Natural killer cell (primary cell): ENCODE measurements at regions not wholly inside any gene's neighbourhood (a gene's known extent, or its start where the extent isn't known, plus 50 kb on each side); places are given as distances from the start of the nearest gene placed in this dataset.

Experiments used
- ATAC-seq, 3 donors: fragments of 150-1000 bp in 2 of 3; fragments of 200-7000 bp in 1 of 3; cut with Tn5 transposase; 1 replicate in 1 of 3; 2 replicates in 2 of 3; pipeline ENCODE4 v1.10.0; 2021; ENCODE audit warnings: mild to moderate bottlenecking in 2 of 3, moderate library complexity in 2 of 3
- DNase-seq, 2 donors: peaks; one replicate each; pipeline versions ENCODE4 v3.0.0 to v3.0.0-alpha.2; 2013 to 2021; ENCODE audit warnings: mixed read lengths in 1 of 2
- H3K27ac ChIP-seq: one replicate; pipeline ENCODE4 v1.5.1; 2013; ENCODE audit warnings: mild to moderate bottlenecking, low read length
- H3K27me3 ChIP-seq: one replicate; pipeline ENCODE4 v1.6.1; 2013; ENCODE audit warnings: low read length; ENCODE audit not compliant: control insufficient read depth, insufficient read depth
- H3K36me3 ChIP-seq: one replicate; pipeline ENCODE4 v1.6.1; 2013; ENCODE audit warnings: low read length; ENCODE audit not compliant: control insufficient read depth, insufficient read depth
- H3K4me1 ChIP-seq: one replicate; pipeline ENCODE4 v1.6.1; 2013; ENCODE audit warnings: low read length; ENCODE audit not compliant: control insufficient read depth, insufficient read depth
- H3K4me3 ChIP-seq: one replicate; pipeline ENCODE4 v1.5.1; 2013; ENCODE audit warnings: low read length
- H3K9me3 ChIP-seq: one replicate; pipeline ENCODE4 v1.6.1; 2013; ENCODE audit warnings: low read length; ENCODE audit not compliant: control insufficient read depth, insufficient read depth
- H3K27ac Mint-ChIP-seq, 2 donors: one replicate each; pipeline ENCODE4 v1.8.0; 2022; ENCODE audit warnings: mild to moderate bottlenecking in 2 of 2, mixed read lengths in 2 of 2, moderate library complexity in 1 of 2
- H3K27me3 Mint-ChIP-seq, 2 donors: one replicate each; pipeline ENCODE4 v1.8.0; 2022; ENCODE audit warnings: low read depth in 2 of 2, mixed read lengths in 2 of 2
- H3K36me3 Mint-ChIP-seq: one replicate; pipeline ENCODE4 v1.8.0; 2022; ENCODE audit warnings: mixed read lengths
- H3K4me1 Mint-ChIP-seq, 2 donors: one replicate each; pipeline ENCODE4 v1.8.0; 2022; ENCODE audit warnings: mixed read lengths in 2 of 2
- H3K4me3 Mint-ChIP-seq: one replicate; pipeline ENCODE4 v1.8.0; 2022; ENCODE audit warnings: mild to moderate bottlenecking, moderate library complexity, mixed read lengths
- H3K9me3 Mint-ChIP-seq, 2 donors: one replicate each; pipeline ENCODE4 v1.8.0; 2022; ENCODE audit warnings: mixed read lengths in 2 of 2
- WGBS: methylation state at CpG from one replicate; pipeline ENCODE4 v1.1.7; 2013; ENCODE audit warnings: missing lambda C conversion rate; ENCODE audit not compliant: insufficient coverage; 5-methylcytosine and 5-hydroxymethylcytosine counted together
- intact Hi-C: fragments of 100-400 bp; cut with micrococcal nuclease; formaldehyde crosslinking; loops from one replicate; pipeline ENCODE4 v1.14.2; 2022
- TF ChIP-seq, protein P1 (sequence below): fragments of 200-600 bp; IDR thresholded peaks from one replicate; pipeline ENCODE4 v1.8.0; 2022; ENCODE audit warnings: antibody characterized with exemption

DNA sequence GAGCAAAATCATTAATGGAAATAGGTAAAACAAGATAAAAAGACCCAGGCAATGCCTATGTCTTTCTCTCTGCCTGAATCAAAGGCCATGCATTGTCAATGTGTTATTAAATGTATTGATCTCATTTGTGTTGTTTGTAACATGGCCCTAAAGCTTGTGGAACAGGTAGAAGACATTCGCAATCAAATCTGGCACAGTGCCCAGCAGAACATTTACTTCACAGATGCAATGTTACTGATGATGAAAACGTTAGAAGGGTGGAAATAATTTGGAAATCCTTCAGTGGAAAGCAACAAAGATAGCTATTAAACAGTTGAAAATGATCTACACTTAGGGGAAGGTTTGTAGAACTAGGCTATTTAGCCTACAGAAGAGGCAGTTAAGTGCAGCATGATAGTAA, 368.2 kb downstream of the EPHA4 start:
- Mint-ChIP-seq H3K9me3 (no peaks in the 10 kb centered on the region), H3K27ac (no peak overlapping the region), H3K27me3 (peaks cover 3 to 14% of the 10 kb centered on the region in 2 donors), H3K4me3 (no peak overlapping the region), H3K36me3 (no peaks in the 10 kb centered on the region), H3K4me1 (no peaks in the 10 kb centered on the region)
- H3K27ac ChIP-seq: no peak overlapping the region
- WGBS: 57% methylated on average over 2 of the region's 2 CpGs
- DNase-seq: no peak
- no peaks in the 10 kb centered on the region for H3K27me3 ChIP-seq
- intact Hi-C loops: no loop called here
- H3K4me1 ChIP-seq: no peaks in the 10 kb centered on the region
- no peaks in the 10 kb centered on the region for H3K36me3 ChIP-seq
- H3K9me3 ChIP-seq: no peaks in the 10 kb centered on the region
- H3K4me3 ChIP-seq: no peak overlapping the region
- TF ChIP-seq, protein P1, sequence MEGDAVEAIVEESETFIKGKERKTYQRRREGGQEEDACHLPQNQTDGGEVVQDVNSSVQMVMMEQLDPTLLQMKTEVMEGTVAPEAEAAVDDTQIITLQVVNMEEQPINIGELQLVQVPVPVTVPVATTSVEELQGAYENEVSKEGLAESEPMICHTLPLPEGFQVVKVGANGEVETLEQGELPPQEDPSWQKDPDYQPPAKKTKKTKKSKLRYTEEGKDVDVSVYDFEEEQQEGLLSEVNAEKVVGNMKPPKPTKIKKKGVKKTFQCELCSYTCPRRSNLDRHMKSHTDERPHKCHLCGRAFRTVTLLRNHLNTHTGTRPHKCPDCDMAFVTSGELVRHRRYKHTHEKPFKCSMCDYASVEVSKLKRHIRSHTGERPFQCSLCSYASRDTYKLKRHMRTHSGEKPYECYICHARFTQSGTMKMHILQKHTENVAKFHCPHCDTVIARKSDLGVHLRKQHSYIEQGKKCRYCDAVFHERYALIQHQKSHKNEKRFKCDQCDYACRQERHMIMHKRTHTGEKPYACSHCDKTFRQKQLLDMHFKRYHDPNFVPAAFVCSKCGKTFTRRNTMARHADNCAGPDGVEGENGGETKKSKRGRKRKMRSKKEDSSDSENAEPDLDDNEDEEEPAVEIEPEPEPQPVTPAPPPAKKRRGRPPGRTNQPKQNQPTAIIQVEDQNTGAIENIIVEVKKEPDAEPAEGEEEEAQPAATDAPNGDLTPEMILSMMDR: no peak
- ATAC-seq: no peak

DNA sequence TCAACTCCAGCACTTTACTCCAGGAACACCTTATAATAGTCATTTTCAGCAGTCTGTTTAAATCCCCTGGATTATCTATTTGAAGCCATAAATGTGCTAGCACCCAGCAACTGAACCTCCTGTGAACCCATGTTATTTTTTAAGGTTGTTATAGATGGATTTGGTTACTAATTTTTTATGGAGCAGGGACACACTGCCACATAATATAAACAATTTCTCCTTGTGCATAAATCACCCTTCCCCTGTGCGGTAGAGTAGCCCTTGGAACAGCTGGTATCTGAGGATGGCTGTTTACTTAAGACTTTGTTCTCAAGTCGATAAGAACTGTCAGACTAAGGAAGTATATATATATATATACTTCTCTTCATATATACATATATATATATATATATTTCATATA, 367.4 kb downstream of the EPHA4 start:
- Histone ChIP-seq H3K4me1 (no peaks in the 10 kb centered on the region), H3K27me3 (no peaks in the 10 kb centered on the region), H3K9me3 (no peaks in the 10 kb centered on the region), H3K36me3 (no peaks in the 10 kb centered on the region), H3K4me3 (no peak overlapping the region), H3K27ac (no peak overlapping the region)
- no peaks in the 10 kb centered on the region for H3K9me3 Mint-ChIP-seq
- WGBS: no CpG with 5 or more reads among the region's 2 CpGs
- H3K27me3 Mint-ChIP-seq: peaks cover 3 to 14% of the 10 kb centered on the region in 2 donors
- H3K27ac Mint-ChIP-seq: no peak overlapping the region
- no peak for ATAC-seq
- no peaks in the 10 kb centered on the region for H3K4me1 Mint-ChIP-seq
- no peak overlapping the region for H3K4me3 Mint-ChIP-seq
- TF ChIP-seq, protein P1: no peak
- intact Hi-C loops: no loop called here
- no peaks in the 10 kb centered on the region for H3K36me3 Mint-ChIP-seq
- no peak for DNase-seq

DNA sequence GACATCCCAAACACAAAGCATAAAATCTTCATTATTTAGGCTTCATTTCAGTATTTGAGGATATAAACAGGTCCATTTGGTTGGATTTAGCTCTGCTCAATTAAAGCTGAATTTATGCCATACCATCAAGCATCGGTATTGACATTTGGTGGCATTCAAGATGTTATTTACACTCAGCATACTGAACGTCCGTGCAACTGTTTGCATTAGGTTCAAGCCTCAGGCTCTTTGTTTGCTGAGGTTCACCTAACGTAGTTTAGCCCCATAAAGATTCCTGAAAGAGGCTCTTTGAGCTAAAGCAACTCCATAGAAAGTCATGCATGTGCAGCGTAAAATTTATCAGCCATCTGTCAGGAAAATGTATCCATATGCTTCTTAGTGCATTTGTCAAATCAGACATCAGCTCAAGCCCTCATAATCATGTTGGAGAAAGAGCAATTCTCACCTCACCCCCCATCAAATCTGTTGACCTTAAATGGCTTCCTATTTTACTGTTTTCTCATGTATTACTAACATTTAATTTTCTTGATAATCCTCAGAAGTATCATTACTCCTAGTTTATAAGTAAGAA, 366.9 kb downstream of the EPHA4 start:
- no peak overlapping the region for H3K27ac ChIP-seq
- no peaks in the 10 kb centered on the region for H3K4me1 ChIP-seq
- H3K4me1 Mint-ChIP-seq: no peaks in the 10 kb centered on the region
- no peaks in the 10 kb centered on the region for H3K9me3 Mint-ChIP-seq
- intact Hi-C loops: no loop called here
- WGBS: 94% methylated on average over 5 of the region's 5 CpGs
- no peaks in the 10 kb centered on the region for H3K27me3 ChIP-seq
- H3K27ac Mint-ChIP-seq: no peak overlapping the region
- ATAC-seq: no peak
- H3K9me3 ChIP-seq: no peaks in the 10 kb centered on the region
- H3K4me3 ChIP-seq: no peak overlapping the region
- TF ChIP-seq, protein P1: no peak
- no peaks in the 10 kb centered on the region for H3K36me3 ChIP-seq
- DNase-seq: no peak
- no peaks in the 10 kb centered on the region for H3K36me3 Mint-ChIP-seq
- H3K4me3 Mint-ChIP-seq: no peak overlapping the region
- H3K27me3 Mint-ChIP-seq: peaks cover 3 to 14% of the 10 kb centered on the region in 2 donors

DNA sequence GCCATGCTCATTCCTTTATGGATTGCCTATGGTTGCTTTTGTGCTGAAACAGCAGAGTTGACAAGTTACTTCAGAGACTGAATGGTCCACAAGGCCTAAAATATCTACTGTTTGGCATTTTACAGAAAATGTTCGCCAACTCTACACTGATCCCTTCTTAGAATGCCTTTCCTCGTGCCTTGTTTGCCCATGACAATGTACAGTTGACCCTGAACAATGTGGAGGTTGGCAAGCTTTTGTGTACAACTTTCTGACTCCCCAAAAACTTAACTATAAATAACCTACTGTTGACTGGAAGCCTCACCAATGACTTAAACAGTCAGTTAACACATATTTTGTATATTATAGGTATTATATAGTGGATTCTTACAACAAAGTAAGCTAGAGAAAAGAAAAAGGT, 361.4 kb downstream of the EPHA4 start:
- Mint-ChIP-seq H3K36me3 (no peaks in the 10 kb centered on the region), H3K4me3 (no peak overlapping the region), H3K9me3 (no peaks in the 10 kb centered on the region), H3K4me1 (no peaks in the 10 kb centered on the region), H3K27me3 (peaks cover 0 to 7% of the 10 kb centered on the region in 2 donors), H3K27ac (no peak overlapping the region)
- TF ChIP-seq, protein P1: no peak
- no peak for DNase-seq
- no peaks in the 10 kb centered on the region for H3K4me1 ChIP-seq
- H3K9me3 ChIP-seq: no peaks in the 10 kb centered on the region
- no peaks in the 10 kb centered on the region for H3K36me3 ChIP-seq
- H3K27me3 ChIP-seq: no peaks in the 10 kb centered on the region
- H3K4me3 ChIP-seq: no peak overlapping the region
- no peak overlapping the region for H3K27ac ChIP-seq
- no peak for ATAC-seq
- WGBS: 83% methylated on average over 2 of the region's 2 CpGs
- intact Hi-C loops: no loop called here
